B cell (primary cell): ENCODE measurements at regions not wholly inside any gene's neighbourhood (a gene's known extent, or its start where the extent isn't known, plus 50 kb on each side); places are given as distances from the start of the nearest gene placed in this dataset.

Experiments used
- ATAC-seq: fragments of 200-7000 bp; cut with Tn5 transposase; one replicate; pipeline ENCODE4 v1.10.0; 2021; ENCODE audit warnings: low read depth, mild to moderate bottlenecking, moderate number of reproducible peaks, moderate library complexity
- CTCF ChIA-PET: fragments of 350-600 bp; sonication (Branson Sonifier 250); formaldehyde crosslinking; loops from one replicate; lab custom pipeline; 2021; ENCODE audit warnings: antibody characterized with exemption, inconsistent platforms; lab: Charles Lee
- POLR2A ChIA-PET: fragments of 350-600 bp; sonication (Branson Sonifier 250); formaldehyde crosslinking; loops from one replicate; lab custom pipeline; 2021; ENCODE audit warnings: antibody characterized with exemption; lab: Charles Lee
- DNase-seq: peaks from one replicate; pipeline ENCODE4 v3.0.0; 2013
- H2AFZ ChIP-seq: 2 replicates; pipeline ENCODE4 v1.6.1; 2012; ENCODE audit warnings: mild to moderate bottlenecking, low read depth, low read length; ENCODE audit not compliant: insufficient read depth, poor library complexity, severe bottlenecking
- H3K27ac ChIP-seq, 2 donors: 1 replicate in 1 of 2; 2 replicates in 1 of 2; pipeline ENCODE4 v1.5.1; 2012 to 2013; ENCODE audit warnings: low read length in 2 of 2, mild to moderate bottlenecking in 2 of 2, moderate library complexity in 1 of 2
- H3K27me3 ChIP-seq, 4 experiments: fragments of 200-600 bp in 1 of 4; sonication (generic) in 1 of 4; replicated peaks in 1 of 4; 1 replicate in 2 of 4; 2 replicates in 2 of 4; pipeline versions ENCODE4 v1.6.1 to v1.7.0; 2013 to 2016; ENCODE audit warnings: low read length in 3 of 4, mild to moderate bottlenecking in 2 of 4, mixed read lengths in 1 of 4, moderate library complexity in 1 of 4; ENCODE audit not compliant: insufficient read depth in 4 of 4, control insufficient read depth in 3 of 4; ENCODE audit errors: control extremely low read depth in 1 of 4
- H3K36me3 ChIP-seq, 2 experiments: replicated peaks in 1 of 2; 1 replicate in 1 of 2; 2 replicates in 1 of 2; pipeline versions ENCODE4 v1.6.1 to v1.7.1; 2013; ENCODE audit warnings: low read length in 1 of 2; ENCODE audit not compliant: insufficient read depth in 2 of 2, control insufficient read depth in 1 of 2; ENCODE audit errors: control extremely low read depth in 1 of 2, extremely low read depth in 1 of 2
- H3K4me1 ChIP-seq, 2 donors: fragments of 200-600 bp in 1 of 2; sonication (generic) in 1 of 2; 1 replicate in 1 of 2; 2 replicates in 1 of 2; pipeline versions ENCODE4 v1.5.1 to v1.6.1; 2013 to 2017; ENCODE audit warnings: low read length in 2 of 2; ENCODE audit not compliant: control insufficient read depth in 2 of 2, insufficient read depth in 2 of 2
- H3K4me2 ChIP-seq: replicated peaks from 2 replicates; pipeline ENCODE3; 2012; ENCODE audit warnings: mild to moderate bottlenecking, low read depth, low read length; ENCODE audit not compliant: poor library complexity, severe bottlenecking
- H3K4me3 ChIP-seq, 5 experiments: fragments of 200-600 bp in 1 of 5; sonication (generic) in 1 of 5; 1 replicate in 3 of 5; 2 replicates in 2 of 5; pipeline versions ENCODE4 v1.5.1 to v1.7.0; 2011 to 2016; ENCODE audit warnings: low read length in 4 of 5, mild to moderate bottlenecking in 4 of 5, low read depth in 2 of 5, control low read depth in 1 of 5, moderate library complexity in 1 of 5; ENCODE audit not compliant: insufficient read depth in 1 of 5; ENCODE audit errors: control extremely low read depth in 1 of 5, extremely low read depth in 1 of 5
- H3K79me2 ChIP-seq: fragments of 200-600 bp; sonication (generic); one replicate; pipeline ENCODE4 v1.6.0; 2016; ENCODE audit warnings: low read length; ENCODE audit not compliant: control insufficient read depth, insufficient read depth
- H3K9ac ChIP-seq: fragments of 200-600 bp; sonication (generic); 2 replicates; pipeline ENCODE4 v1.6.1; 2017; ENCODE audit warnings: mild to moderate bottlenecking, low read length, moderate library complexity
- H3K9me3 ChIP-seq, 3 donors: one replicate each; pipeline versions ENCODE4 v1.6.1 to v1.7.1; 2013; ENCODE audit warnings: low read length in 2 of 3; ENCODE audit not compliant: control insufficient read depth in 2 of 3, insufficient read depth in 1 of 3; ENCODE audit errors: control extremely low read depth in 1 of 3
- H4K20me1 ChIP-seq: 2 replicates; pipeline ENCODE4 v1.6.0; 2012; ENCODE audit warnings: mild to moderate bottlenecking, low read length; ENCODE audit not compliant: insufficient read depth, control insufficient read depth, poor library complexity, severe bottlenecking
- H3K27ac Mint-ChIP-seq: one replicate; pipeline ENCODE4 v1.8.0; 2021; ENCODE audit warnings: mixed read lengths
- H3K27me3 Mint-ChIP-seq: one replicate; pipeline ENCODE4 v1.8.0; 2021; ENCODE audit warnings: mixed read lengths
- H3K4me1 Mint-ChIP-seq: one replicate; pipeline ENCODE4 v1.8.0; 2021; ENCODE audit warnings: mixed read lengths
- H3K4me3 Mint-ChIP-seq: one replicate; pipeline ENCODE4 v1.8.0; 2021; ENCODE audit warnings: mixed read lengths
- H3K9me3 Mint-ChIP-seq: one replicate; pipeline ENCODE4 v1.8.0; 2022; ENCODE audit warnings: mixed read lengths; ENCODE audit not compliant: insufficient read depth
- EZH2 ChIP-seq: IDR thresholded peaks from 2 replicates; pipeline ENCODE4 v1.6.1; 2012; ENCODE audit warnings: borderline replicate concordance, low read depth, mild to moderate bottlenecking, moderate library complexity, low read length; ENCODE audit not compliant: insufficient read depth, poor library complexity, severe bottlenecking
- WGBS: methylation state at CpG from one replicate; pipeline ENCODE4 v1.1.5; 2013; ENCODE audit warnings: missing lambda C conversion rate; ENCODE audit not compliant: insufficient coverage; 5-methylcytosine and 5-hydroxymethylcytosine counted together
- intact Hi-C: fragments of 100-400 bp; cut with micrococcal nuclease; formaldehyde crosslinking; loops from one replicate; pipeline ENCODE4 v1.10.0; 2022
- TF ChIP-seq, protein P1 (sequence below): fragments of 200-600 bp; IDR thresholded peaks from one replicate; pipeline ENCODE4 v1.8.0; 2022; ENCODE audit warnings: antibody characterized with exemption, mild to moderate bottlenecking

DNA sequence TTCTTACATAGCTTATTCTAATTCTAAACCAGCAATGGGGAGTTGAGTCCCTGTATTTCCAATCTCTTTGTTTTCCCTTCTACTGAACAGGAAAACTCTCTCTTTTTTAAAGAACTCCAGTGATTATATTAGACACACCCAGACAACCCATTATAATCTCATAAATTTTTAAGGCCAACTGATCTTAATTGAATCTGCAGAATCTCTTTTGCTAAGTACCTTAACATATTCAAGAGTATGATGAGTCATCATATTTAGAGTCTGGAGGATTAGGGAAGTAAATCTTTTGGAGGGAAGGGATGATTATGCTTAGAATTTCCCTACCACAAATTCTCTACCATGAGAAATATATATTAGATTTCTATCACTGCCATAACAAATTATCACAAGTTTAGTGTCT is 705.1 kb downstream of the CENPC start:
- no peak for ATAC-seq
- Histone ChIP-seq H3K4me2 (no peak overlapping the region), H4K20me1 (no peaks in the 10 kb centered on the region), H3K4me1 (no peaks in the 10 kb centered on the region), H3K9me3 (peaks cover 0 to 1% (median 0%) of the 10 kb centered on the region in 3 donors), H3K9ac (no peak overlapping the region), H3K36me3 (no peaks in the 10 kb centered on the region), H2AFZ (no peak overlapping the region), H3K79me2 (no peaks in the 10 kb centered on the region), H3K27me3 (no peaks in the 10 kb centered on the region), H3K4me3 (no peak overlapping the region), H3K27ac (no peak overlapping the region)
- DNase-seq, result no peak
- H3K27me3 Mint-ChIP-seq, result no peaks in the 10 kb centered on the region
- H3K9me3 Mint-ChIP-seq, result no peaks in the 10 kb centered on the region
- ChIA-PET CTCF (no interaction called here), POLR2A (no interaction called here)
- no peak overlapping the region for H3K27ac Mint-ChIP-seq
- intact Hi-C loops, result no loop called here
- no peak for TF ChIP-seq EZH2
- TF ChIP-seq, protein P1, sequence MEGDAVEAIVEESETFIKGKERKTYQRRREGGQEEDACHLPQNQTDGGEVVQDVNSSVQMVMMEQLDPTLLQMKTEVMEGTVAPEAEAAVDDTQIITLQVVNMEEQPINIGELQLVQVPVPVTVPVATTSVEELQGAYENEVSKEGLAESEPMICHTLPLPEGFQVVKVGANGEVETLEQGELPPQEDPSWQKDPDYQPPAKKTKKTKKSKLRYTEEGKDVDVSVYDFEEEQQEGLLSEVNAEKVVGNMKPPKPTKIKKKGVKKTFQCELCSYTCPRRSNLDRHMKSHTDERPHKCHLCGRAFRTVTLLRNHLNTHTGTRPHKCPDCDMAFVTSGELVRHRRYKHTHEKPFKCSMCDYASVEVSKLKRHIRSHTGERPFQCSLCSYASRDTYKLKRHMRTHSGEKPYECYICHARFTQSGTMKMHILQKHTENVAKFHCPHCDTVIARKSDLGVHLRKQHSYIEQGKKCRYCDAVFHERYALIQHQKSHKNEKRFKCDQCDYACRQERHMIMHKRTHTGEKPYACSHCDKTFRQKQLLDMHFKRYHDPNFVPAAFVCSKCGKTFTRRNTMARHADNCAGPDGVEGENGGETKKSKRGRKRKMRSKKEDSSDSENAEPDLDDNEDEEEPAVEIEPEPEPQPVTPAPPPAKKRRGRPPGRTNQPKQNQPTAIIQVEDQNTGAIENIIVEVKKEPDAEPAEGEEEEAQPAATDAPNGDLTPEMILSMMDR, result no peak
- H3K4me1 Mint-ChIP-seq, result no peaks in the 10 kb centered on the region
- no peak overlapping the region for H3K4me3 Mint-ChIP-seq

DNA sequence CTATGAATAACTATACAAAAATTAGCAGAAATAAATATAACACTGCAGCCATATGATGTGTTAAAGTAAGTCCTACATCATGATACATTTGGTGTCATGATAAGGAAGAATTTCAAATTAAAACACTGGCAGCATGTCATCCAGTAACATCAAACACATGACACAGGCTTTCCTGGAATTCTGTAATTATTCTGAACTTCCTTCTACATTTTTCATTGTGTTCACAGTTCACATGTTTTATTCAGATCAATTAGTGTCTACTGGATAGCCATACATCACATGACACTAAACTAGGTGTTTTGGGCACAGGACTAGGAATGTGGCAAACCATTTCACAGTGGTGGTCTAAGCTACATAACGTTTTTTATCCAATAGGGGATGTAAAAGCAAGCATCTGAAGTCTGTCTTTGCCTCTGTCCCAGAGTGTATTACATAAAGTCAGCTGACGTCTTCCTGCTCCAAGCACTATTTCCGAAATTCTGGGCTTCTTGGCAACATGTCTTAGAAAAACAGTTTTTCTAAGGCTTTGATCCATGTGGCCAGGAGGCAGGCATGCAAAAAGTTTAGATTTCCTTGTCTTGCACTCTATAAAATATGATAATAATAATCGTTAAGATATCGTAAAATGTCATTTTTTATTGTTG is 707.9 kb downstream of the CENPC start:
- no peaks in the 10 kb centered on the region for H4K20me1 ChIP-seq
- no peaks in the 10 kb centered on the region for H3K4me1 ChIP-seq
- no peak for TF ChIP-seq EZH2
- TF ChIP-seq, protein P1, result no peak
- H3K9ac ChIP-seq, result no peak overlapping the region
- POLR2A ChIA-PET, result no interaction called here
- CTCF ChIA-PET, result no interaction called here
- no peaks in the 10 kb centered on the region for H3K27me3 Mint-ChIP-seq
- H2AFZ ChIP-seq, result no peak overlapping the region
- ATAC-seq (no peak), DNase-seq (no peak)
- H3K36me3 ChIP-seq, result no peaks in the 10 kb centered on the region
- H3K27me3 ChIP-seq, result no peaks in the 10 kb centered on the region
- no peak overlapping the region for H3K4me3 ChIP-seq
- H3K79me2 ChIP-seq, result no peaks in the 10 kb centered on the region
- peaks cover 0 to 1% (median 0%) of the 10 kb centered on the region in 3 donors for H3K9me3 ChIP-seq
- no peaks in the 10 kb centered on the region for H3K9me3 Mint-ChIP-seq
- H3K27ac ChIP-seq, result no peak overlapping the region
- no peak overlapping the region for H3K4me2 ChIP-seq
- intact Hi-C loops, result no loop called here
- WGBS, result 80% methylated on average over 4 of the region's 5 CpGs
- no peak overlapping the region for H3K27ac Mint-ChIP-seq
- no peaks in the 10 kb centered on the region for H3K4me1 Mint-ChIP-seq
- no peak overlapping the region for H3K4me3 Mint-ChIP-seq
